ENCODE measurements at regions not wholly inside any gene's neighbourhood (a gene's known extent, or its start where the extent isn't known, plus 50 kb on each side); places are given as distances from the start of the nearest gene placed in this dataset.

DNA sequence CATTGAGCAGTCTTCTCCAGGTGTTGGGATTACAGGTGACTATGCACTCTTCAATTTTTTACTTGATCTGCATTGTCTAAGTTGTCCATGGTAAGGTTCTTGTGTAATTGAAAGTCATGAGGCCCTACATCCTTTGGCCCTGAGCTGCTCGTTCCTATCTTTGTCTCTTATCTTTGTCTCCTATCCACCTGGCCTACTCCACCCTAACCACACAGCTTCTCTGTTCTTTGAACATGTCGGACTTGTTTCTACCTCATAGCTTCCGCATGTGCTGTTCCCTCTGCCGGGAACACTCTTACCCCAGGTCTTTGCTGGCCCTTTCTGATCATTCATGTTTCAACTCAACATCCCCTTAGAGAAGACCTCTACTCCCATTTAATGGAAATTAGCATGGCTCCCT lies 194.8 kb upstream of the TBX3 start:
- DNase-seq (ENCODE audit: low read depth) = no peak
- no peak overlapping the region for H3K4me3 ChIP-seq (replicated peaks; ENCODE audit: low read depth, low read length)
- TF ChIP-seq, protein P1, sequence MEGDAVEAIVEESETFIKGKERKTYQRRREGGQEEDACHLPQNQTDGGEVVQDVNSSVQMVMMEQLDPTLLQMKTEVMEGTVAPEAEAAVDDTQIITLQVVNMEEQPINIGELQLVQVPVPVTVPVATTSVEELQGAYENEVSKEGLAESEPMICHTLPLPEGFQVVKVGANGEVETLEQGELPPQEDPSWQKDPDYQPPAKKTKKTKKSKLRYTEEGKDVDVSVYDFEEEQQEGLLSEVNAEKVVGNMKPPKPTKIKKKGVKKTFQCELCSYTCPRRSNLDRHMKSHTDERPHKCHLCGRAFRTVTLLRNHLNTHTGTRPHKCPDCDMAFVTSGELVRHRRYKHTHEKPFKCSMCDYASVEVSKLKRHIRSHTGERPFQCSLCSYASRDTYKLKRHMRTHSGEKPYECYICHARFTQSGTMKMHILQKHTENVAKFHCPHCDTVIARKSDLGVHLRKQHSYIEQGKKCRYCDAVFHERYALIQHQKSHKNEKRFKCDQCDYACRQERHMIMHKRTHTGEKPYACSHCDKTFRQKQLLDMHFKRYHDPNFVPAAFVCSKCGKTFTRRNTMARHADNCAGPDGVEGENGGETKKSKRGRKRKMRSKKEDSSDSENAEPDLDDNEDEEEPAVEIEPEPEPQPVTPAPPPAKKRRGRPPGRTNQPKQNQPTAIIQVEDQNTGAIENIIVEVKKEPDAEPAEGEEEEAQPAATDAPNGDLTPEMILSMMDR (IDR thresholded peaks at IDR 0.05; ENCODE audit: low read length, missing control alignments) = no peak

DNA sequence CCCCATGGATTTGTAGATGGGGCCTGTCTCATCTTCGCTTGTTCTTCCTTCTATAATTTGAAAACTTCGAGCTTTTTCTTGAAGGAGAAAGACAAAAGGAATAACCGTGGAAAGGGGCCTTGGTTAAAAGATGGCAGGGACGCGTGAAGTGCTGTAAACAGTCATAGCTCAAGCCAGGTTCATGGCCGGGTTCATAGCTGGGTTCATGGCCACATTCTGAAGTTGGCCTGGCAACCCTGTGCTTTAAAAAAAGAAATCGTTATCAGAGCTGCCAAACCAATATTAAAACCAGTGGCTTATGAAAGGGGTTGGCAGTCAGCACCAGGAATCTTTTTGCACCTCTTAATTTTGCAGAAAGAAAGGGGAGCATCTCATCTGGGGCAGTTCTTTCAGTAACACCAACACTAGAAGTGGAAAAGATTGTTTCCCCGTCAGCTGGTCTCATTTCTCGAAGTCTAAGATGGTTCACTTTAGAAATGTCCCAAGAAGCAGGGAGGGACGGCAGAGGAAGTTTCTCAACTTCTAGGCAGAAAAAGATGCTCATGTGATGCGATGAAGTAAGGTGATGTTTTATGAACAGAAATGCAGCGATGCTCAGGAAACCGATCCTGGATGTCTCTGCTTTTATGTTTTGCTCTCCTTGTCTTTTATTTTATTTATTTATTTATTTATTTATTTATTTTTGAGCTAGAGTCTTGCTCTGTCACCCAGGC lies 193.1 kb upstream of the TBX3 start:
- TF ChIP-seq, protein P1 (IDR thresholded peaks at IDR 0.05; ENCODE audit: low read length, missing control alignments) = no peak
- H3K4me3 ChIP-seq (replicated peaks; ENCODE audit: low read depth, low read length) = no peak overlapping the region
- DNase-seq (ENCODE audit: low read depth) = no peak

DNA sequence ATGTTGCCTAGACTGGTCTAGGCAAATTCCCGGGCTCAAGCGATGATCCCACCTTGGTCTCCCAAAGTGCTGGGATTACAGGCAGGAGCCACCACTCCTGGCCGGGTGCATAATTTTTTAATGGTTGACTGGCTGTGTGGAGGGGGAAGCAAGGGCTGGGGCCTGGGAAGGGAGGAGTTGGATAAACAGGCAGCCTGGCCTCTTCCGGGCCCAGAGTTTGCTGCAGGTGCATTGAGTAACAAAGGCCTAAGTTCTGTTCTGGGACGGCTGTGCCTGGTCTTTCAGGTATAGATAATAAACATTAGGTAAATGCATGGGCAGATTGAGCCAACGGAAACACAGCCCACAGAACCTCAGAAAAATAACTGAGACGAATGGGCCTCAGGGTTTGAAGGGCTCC lies 191.3 kb upstream of the TBX3 start:
- no peak for DNase-seq (ENCODE audit: low read depth)
- TF ChIP-seq, protein P1 (IDR thresholded peaks at IDR 0.05; ENCODE audit: low read length, missing control alignments) = no peak
- no peak overlapping the region for H3K4me3 ChIP-seq (replicated peaks; ENCODE audit: low read depth, low read length)

DNA sequence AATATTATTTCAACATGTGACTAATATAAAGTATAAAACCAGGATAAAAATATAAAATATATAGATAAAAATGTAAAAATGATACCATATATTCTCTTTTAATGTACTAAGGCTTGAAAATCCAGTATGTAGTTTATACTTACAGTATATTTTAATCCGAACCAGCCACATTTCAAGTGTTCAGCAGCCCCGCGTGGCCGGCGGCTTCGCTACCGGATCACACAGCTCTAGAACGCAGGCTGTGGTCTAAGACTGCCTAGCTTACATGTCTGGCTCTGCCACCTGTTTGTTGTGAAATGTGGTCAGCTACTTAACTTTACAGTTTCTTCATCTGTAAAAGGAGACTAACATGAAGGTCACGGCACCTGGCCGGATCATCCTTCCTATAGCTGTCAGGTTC lies 189.7 kb upstream of the TBX3 start:
- TF ChIP-seq, protein P1 (IDR thresholded peaks at IDR 0.05; ENCODE audit: low read length, missing control alignments) = no peak
- no peak overlapping the region for H3K4me3 ChIP-seq (replicated peaks; ENCODE audit: low read depth, low read length)
- no peak for DNase-seq (ENCODE audit: low read depth)

DNA sequence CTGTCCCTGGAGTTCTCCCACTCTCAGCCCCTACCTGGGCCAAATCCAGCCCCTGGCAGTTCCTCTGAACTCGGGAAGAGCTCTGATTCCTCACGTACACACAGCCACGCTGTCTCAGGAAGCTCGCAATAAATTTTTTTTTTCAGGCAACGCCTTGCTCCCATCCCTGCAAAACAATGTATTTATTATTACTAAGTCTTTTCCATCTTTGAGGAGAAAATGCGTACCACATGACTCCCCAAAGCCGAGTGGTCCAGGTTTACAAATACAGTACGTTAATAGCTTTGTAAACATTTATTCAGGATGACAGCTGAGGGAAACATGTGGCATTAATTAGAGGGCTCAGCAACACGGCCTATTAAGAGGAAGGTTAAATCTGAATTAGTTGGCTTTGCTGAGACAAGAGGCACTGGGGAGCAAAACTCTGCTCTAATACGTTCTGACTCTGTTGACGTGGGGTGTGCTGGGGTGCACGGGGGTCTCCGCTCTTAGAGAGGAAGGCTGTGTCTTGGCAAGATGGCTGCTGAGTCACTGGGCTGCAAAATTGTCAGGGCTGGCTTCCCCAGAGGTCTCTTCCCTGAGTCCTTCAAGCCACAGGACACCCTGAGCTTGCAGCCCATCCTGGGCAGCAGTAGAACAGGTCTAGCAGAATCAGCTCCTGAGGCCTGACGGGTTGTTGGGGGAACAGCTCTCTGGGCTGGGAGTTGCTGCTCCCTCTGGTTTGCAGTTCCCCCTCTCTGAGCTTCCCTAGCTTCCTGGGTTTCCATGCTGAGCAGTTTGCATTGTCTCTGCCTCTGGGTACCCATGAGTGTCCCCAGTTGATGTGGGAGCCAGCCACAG lies 185.2 kb upstream of the TBX3 start:
- DNase-seq (ENCODE audit: low read depth) = no peak
- TF ChIP-seq, protein P1 (IDR thresholded peaks at IDR 0.05; ENCODE audit: low read length, missing control alignments) = no peak
- no peak overlapping the region for H3K4me3 ChIP-seq (replicated peaks; ENCODE audit: low read depth, low read length)

DNA sequence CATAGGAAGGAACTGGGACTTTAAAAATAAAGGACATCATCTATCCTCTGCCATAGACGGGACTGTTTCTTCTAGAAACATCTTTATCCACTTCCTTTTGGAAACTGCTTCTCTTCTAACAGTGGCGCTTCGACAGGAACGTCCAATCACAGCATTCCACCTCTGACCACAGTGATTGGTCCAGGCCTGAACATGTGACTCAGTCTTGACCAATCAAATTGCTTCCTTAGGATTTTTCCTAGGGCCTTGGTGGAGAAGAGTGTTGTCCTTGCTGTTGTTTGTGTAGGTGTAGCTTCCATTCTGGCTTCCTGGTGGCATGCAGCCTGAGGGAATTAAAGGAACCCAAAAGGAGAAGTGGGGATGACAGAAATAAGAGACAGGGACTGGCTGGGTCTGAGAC lies 182.4 kb upstream of the TBX3 start:
- no peak overlapping the region for H3K4me3 ChIP-seq (replicated peaks; ENCODE audit: low read depth, low read length)
- TF ChIP-seq, protein P1 (IDR thresholded peaks at IDR 0.05; ENCODE audit: low read length, missing control alignments) = no peak
- DNase-seq (ENCODE audit: low read depth) = no peak
